Subcutaneous abdominal adipose tissue (tissue), 5 donors: ENCODE measurements at regions not wholly inside any gene's neighbourhood (a gene's known extent, or its start where the extent isn't known, plus 50 kb on each side); places are given as distances from the start of the nearest gene placed in this dataset.
A peak's percentile ranks its signal among the peaks of the same experiment; 100 is the strongest.

Source experiments
- H3K27ac ChIP-seq: one replicate; pipeline ENCODE4 v1.7.0; 2013; ENCODE audit warnings: low read depth, mild to moderate bottlenecking, inconsistent platforms, low read length, moderate library complexity
- H3K27me3 ChIP-seq, 5 donors: one replicate each; pipeline ENCODE4 v1.7.0; 2013; ENCODE audit warnings: low read length in 5 of 5, inconsistent platforms in 1 of 5; ENCODE audit not compliant: control insufficient read depth in 5 of 5, insufficient read depth in 4 of 5
- H3K36me3 ChIP-seq, 5 donors: one replicate each; pipeline ENCODE4 v1.7.0; 2013; ENCODE audit warnings: low read length in 5 of 5; ENCODE audit not compliant: control insufficient read depth in 5 of 5, insufficient read depth in 5 of 5
- H3K4me1 ChIP-seq, 5 donors: one replicate each; pipeline ENCODE4 v1.7.0; 2013; ENCODE audit warnings: low read length in 5 of 5, mild to moderate bottlenecking in 3 of 5, moderate library complexity in 1 of 5; ENCODE audit not compliant: control insufficient read depth in 5 of 5, insufficient read depth in 5 of 5
- H3K4me3 ChIP-seq, 5 donors: one replicate each; pipeline ENCODE4 v1.7.0; 2013; ENCODE audit warnings: low read length in 5 of 5, low read depth in 1 of 5
- H3K9ac ChIP-seq, 5 donors: one replicate each; pipeline ENCODE4 v1.7.0; 2013; ENCODE audit warnings: low read length in 5 of 5, mild to moderate bottlenecking in 4 of 5, moderate library complexity in 3 of 5
- H3K9me3 ChIP-seq, 5 donors: one replicate each; pipeline ENCODE4 v1.7.0; 2013; ENCODE audit warnings: low read length in 5 of 5; ENCODE audit not compliant: control insufficient read depth in 5 of 5
- donor health status: healthy.
- donor health status: healthy.
- donor health status: healthy.
- donor health status: healthy.
- donor health status: healthy.

DNA sequence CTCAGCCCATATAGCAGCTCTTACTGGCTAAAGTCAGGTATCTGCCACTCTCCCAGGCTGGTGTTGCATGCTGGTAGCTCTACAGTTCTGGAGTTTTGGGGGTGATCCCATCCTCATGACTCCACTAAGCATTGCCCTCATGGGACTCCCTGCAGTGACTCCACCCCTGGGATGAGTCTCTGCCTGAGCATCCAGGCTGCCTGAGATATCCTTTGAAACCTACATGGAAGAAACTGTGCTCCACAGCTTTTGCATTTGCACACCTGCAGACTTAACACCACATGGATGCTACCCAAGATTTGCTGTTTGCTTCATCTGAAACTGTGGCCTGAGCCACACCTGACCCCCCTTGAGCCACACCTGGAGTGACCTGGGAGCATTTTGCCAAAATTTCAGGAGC, 226.4 kb downstream of the C1orf94 start:
- no peaks in the 10 kb centered on the region for H3K27me3 ChIP-seq
- no peak overlapping the region for H3K9ac ChIP-seq
- H3K4me1 ChIP-seq: peaks cover 0 to 27% (median 20%) of the 10 kb centered on the region in 5 donors
- H3K9me3 ChIP-seq: peaks cover 0 to 3% (median 0%) of the 10 kb centered on the region in 5 donors
- H3K4me3 ChIP-seq: no peak overlapping the region
- H3K27ac ChIP-seq: no peak overlapping the region
- no peaks in the 10 kb centered on the region for H3K36me3 ChIP-seq

GRCh38 chr1:34404804-34405203, 228.1 kb downstream of the C1orf94 start:
- no peak overlapping the region for H3K9ac ChIP-seq
- peaks cover 0 to 3% (median 0%) of the 10 kb centered on the region in 5 donors for H3K9me3 ChIP-seq
- no peak overlapping the region for H3K27ac ChIP-seq
- no peaks in the 10 kb centered on the region for H3K27me3 ChIP-seq
- H3K4me1 ChIP-seq: peaks cover 0 to 32% (median 24%) of the 10 kb centered on the region in 5 donors
- H3K36me3 ChIP-seq: no peaks in the 10 kb centered on the region
- H3K4me3 ChIP-seq: no peak overlapping the region

DNA sequence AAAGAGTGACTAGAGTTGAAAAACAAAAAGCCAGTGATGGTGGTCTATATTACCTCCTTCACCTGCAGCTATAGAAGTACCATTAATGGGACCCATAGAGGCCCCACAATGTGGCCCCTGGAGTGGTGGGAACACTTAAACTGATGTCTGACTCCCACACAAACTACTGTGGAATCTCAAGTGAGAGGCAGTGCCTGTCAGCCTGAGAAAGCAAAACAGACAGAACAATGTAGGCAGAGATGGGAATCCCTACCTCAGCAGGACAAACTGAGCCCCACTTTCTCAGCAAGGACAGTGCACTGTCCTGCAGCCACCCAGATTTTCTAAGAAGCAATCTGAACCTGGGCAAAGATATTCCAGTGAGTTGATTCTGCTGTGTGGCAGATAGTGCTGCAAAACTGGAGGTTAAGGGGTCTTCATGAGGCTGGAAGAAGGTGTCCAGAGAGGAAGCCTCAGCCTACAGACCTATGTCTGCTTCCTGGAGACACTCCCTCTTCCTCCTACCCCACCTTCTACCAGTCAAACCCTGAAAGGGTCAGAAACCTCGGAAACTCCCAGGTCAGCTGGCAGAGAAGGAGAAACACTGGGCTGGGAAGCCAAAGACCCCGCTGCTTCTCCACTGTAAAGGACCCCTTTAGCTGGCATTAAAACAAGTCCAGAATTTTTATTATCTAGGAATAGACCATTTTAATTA, 228.7 kb downstream of the C1orf94 start:
- Histone ChIP-seq H3K4me1 (peaks cover 0 to 32% (median 24%) of the 10 kb centered on the region in 5 donors), H3K9ac (no peak overlapping the region), H3K4me3 (no peak overlapping the region), H3K27me3 (no peaks in the 10 kb centered on the region), H3K9me3 (peaks cover 0 to 3% (median 0%) of the 10 kb centered on the region in 5 donors), H3K36me3 (no peaks in the 10 kb centered on the region), H3K27ac (no peak overlapping the region)

DNA sequence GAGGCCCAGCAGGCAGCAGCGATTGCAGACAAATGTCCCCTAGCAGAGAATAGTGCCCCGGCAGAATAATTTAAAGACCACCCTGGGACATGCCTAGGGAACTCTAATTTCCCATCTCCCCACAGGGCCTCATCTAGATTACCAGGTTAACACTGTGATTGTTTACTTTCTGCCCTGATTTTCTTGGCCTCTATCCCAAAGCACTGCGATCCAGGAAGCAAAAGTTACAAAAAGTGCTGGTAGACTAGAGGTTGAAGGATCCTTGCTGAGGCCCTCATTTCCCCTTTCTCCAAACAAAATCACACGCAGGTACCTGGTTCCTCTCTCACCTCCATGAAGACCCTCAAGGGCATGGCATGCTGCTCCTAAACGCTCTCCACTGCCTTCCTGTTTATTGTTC, 229.7 kb downstream of the C1orf94 start:
- Histone ChIP-seq H3K27me3 (no peaks in the 10 kb centered on the region), H3K36me3 (no peaks in the 10 kb centered on the region), H3K9me3 (peaks cover 0 to 3% (median 0%) of the 10 kb centered on the region in 5 donors), H3K4me1 (peaks cover 0 to 32% (median 24%) of the 10 kb centered on the region in 5 donors), H3K4me3 (no peak overlapping the region), H3K9ac (peak overlapping the region in 1 of 5 donors; percentile 14), H3K27ac (no peak overlapping the region)

DNA sequence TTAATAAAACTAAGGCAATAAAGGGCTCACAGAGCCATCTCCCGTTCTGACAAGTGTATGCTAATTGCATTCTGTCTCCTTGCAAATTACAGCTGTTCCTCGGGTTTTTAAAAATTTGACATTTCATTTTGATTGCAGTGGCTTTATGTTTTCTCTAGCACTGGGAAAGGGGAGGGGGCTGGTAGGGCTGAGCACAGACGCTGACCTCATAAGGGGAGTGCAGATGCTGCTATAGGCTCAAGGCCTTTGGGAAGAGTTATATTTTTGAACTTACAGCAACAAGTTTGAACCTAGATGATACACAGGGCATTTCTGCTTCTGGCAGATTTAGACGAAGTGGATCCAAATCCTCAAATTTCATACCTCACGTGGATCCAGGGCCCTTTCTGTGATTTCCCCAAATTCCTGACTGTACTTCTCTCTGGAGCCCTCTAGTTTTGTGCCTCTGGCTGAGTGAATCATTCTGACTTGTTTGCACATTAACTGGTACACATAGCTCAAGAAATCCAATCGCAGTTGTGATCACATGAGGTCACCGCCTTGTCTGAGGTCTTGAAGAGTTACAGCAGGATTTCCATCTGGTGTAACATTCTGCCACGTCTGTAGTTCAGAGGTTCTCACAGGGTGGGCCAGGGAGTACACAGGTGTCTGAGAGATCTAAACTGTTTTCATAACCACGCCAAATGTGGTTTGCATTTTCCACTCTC, 230.3 kb downstream of the C1orf94 start:
- Histone ChIP-seq H3K27ac (peak overlapping the region; percentile 2), H3K27me3 (no peaks in the 10 kb centered on the region), H3K4me3 (no peak overlapping the region), H3K9ac (peak overlapping the region in 1 of 5 donors; percentile 14), H3K36me3 (no peaks in the 10 kb centered on the region), H3K4me1 (peaks cover 0 to 32% (median 24%) of the 10 kb centered on the region in 5 donors), H3K9me3 (peaks cover 0 to under 1% (median 0%) of the 10 kb centered on the region in 5 donors)

- no peaks in the 10 kb centered on the region for H3K27me3 ChIP-seq
- H3K9me3 ChIP-seq: no peaks in the 10 kb centered on the region
- no peaks in the 10 kb centered on the region for H3K36me3 ChIP-seq
- H3K4me1 ChIP-seq: peaks cover 0 to 37% (median 24%) of the 10 kb centered on the region in 5 donors
- H3K27ac ChIP-seq: no peak overlapping the region
- no peak overlapping the region for H3K4me3 ChIP-seq
- no peak overlapping the region for H3K9ac ChIP-seq
These were observed 231.3 kb downstream of the C1orf94 start for GRCh38 chr1:34408011-34408410.

DNA sequence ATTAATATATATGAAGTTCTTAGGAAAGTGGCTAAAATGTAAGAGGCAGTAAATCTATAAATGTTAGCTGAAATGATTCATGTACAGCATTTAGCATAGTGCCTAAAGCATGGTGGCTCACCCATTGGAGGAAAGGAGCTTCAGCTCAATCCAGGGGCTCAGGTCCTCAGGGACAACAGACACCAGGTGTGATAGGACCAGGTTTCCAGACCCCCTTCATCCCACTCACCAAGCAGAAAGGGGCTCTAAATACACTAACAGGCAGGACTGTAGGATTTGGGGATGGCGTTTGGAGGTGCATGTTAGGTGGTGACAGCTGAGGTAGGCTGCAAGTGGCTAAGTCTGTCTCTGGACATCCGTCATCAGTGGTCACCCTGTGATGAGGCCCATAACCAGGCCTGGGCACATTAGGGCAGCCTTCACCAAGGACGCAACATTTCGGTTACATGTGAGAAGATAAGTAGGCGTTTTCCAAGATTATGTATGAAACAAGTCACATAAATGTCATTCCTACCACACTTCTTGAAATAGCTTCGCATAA, 233.1 kb downstream of the C1orf94 start:
- Histone ChIP-seq H3K4me3 (no peak overlapping the region), H3K9ac (no peak overlapping the region), H3K9me3 (no peaks in the 10 kb centered on the region), H3K27ac (no peak overlapping the region), H3K27me3 (no peaks in the 10 kb centered on the region), H3K36me3 (no peaks in the 10 kb centered on the region), H3K4me1 (peaks cover 0 to 40% (median 27%) of the 10 kb centered on the region in 5 donors)

- no peak overlapping the region for H3K9ac ChIP-seq
- H3K9me3 ChIP-seq: no peaks in the 10 kb centered on the region
- H3K27ac ChIP-seq: no peak overlapping the region
- H3K27me3 ChIP-seq: no peaks in the 10 kb centered on the region
- H3K4me1 ChIP-seq: peaks cover 0 to 28% (median 17%) of the 10 kb centered on the region in 5 donors
- no peaks in the 10 kb centered on the region for H3K36me3 ChIP-seq
- H3K4me3 ChIP-seq: no peak overlapping the region
These were observed 236.1 kb downstream of the C1orf94 start for GRCh38 chr1:34412598-34413370.

- no peaks in the 10 kb centered on the region for H3K9me3 ChIP-seq
These were observed 238.4 kb downstream of the C1orf94 start for GRCh38 chr1:34415140-34415539.

More at GRCh38 chr1:34415140-34415539, 238.4 kb downstream of the C1orf94 start:
- no peak overlapping the region for H3K4me3 ChIP-seq
- H3K27me3 ChIP-seq: no peaks in the 10 kb centered on the region
- no peaks in the 10 kb centered on the region for H3K36me3 ChIP-seq
- H3K27ac ChIP-seq: no peak overlapping the region
- no peak overlapping the region for H3K9ac ChIP-seq
- H3K4me1 ChIP-seq: peaks cover 0 to 19% (median 13%) of the 10 kb centered on the region in 5 donors
